Stimulated activated CD8-positive, alpha-beta memory T cell treated with anti-CD3 and anti-CD28 coated beads, Interleukin-12 subunit alpha, Interleukin-12 subunit beta, amount 100 ng/mL, for 24 hours (primary cell): ENCODE measurements at regions not wholly inside any gene's neighbourhood (a gene's known extent, or its start where the extent isn't known, plus 50 kb on each side); places are given as distances from the start of the nearest gene placed in this dataset.

Source experiments
- DNase-seq: peaks from one replicate; pipeline ENCODE4 v3.0.0-alpha.2; 2020; ENCODE audit errors: extremely low read depth

DNA sequence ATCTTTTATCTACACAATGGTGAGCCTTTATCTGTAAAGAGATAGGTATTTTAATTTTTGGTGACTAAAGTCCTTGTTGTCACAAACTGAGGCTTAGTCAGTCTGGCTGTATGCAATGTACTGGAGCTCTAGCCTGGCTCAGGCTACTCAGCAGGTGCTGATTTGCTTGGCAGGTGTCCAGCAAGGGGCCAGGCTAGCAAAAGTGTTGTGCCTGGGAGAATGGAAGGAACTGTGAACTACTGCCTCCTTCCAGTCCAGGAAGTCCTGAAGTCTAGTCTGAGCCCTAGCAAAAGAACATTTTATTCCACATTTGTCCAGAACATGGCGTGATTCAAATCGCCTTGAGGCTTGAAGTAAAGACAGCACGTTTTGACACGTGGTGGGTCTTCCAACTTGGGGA is 260.5 kb downstream of the CCDC85A start:
- no peak for DNase-seq

DNA sequence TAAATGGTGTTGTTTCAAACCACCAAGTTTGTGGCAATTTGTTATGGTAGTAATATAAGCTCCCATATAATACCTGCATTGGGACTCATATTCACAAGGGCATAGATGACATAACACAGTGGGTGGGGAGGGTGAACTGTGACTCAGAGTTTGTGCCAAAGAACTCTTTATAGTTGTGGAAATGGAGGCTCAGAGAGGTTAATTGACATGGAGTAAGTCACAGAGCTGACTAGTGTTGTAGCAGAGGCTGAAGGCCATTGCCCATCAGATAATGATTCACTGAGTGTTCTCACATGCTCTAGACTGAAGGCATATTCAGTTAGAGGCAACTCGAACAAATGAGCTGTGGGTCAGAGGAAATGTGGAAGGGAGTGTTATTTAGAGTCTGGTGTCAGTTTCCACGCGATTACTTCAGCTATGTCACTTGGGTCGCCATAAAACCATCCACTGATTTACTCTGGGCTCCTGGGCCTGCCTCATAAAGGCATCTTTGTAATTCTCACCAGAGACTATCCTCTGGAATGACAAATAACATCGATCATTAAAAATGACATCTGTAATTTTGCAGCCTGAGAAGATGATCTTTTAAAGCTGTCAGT is 264.7 kb downstream of the CCDC85A start:
- DNase-seq = no peak

DNA sequence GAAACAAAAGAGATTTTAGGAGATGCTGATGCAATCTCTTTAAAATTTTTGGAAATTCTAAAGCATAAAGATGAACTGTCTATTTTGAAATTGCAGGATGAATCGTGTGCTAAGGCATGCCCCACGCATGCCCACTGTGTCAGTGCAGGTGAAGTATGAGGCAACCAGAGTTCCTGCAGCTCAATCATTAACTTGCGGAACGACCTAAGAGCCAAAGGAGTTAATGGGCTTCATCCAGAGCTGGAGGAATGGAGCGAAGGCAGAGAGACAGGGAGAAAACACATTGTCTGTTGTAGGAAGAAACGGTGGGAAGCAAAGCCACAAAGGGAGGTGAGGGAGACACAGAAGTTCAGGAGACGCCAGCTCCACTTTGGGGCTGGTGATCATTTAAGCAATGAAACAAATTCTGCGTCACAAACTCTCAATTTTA is 265.2 kb downstream of the CCDC85A start:
- DNase-seq = no peak

DNA sequence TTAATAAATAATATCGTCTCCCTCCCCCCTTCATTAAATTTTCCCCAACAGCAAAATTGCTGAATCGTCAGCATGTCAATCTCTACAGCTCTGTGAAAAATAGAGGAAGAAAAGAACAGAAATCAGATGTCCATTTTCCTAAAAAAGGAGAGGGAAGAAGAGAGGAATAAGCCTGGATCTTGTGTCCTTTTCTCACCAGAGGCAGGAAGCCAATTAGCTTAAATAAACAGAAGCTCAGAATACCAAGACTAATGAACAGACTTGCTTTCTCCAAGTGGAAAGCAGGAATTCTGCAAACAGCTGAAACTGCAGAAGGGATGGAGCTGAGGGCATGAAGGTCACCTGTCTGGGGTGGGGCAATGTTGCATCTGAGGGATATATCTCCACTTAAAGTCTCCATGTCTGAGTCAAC is 265.7 kb downstream of the CCDC85A start:
- DNase-seq = no peak

DNA sequence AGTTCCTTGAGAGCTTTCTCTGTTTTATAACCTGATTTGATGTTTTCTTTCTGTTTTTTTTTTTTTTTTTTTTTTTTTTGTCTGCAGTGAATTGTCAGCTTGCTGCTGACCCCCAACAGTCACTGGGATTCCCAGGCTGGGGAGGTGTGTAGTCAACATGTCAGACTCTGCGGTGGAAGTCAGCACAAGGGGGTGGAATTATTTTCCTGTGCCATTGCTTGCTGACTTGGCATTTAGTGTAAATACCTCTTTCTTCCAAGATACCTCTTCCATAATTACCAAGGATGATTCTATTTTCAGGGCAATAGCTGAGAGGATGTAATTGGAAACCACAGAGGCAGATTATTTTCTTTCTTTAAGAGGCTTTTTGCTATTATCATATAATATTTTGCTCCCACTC is 266.3 kb downstream of the CCDC85A start:
- no peak for DNase-seq

DNA sequence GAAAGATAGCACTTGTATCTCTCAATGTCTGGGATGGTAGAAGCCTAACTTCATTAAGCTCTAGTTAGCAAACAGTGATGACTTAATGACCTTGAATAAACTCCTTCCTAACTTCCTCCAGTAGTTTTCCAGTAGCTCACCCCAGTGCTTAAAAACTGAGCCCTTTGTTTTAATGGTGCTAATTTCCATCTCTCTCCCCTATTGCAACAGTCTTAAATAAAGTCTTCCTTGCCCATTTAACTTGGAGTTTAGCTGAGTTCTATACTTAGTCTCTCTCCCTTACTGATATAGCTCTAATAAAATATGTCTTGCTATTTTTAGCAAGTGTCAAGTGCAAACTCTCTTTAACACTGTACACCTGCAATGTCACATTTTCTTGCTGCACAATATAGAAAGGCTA is 267.0 kb downstream of the CCDC85A start:
- DNase-seq = no peak

DNA sequence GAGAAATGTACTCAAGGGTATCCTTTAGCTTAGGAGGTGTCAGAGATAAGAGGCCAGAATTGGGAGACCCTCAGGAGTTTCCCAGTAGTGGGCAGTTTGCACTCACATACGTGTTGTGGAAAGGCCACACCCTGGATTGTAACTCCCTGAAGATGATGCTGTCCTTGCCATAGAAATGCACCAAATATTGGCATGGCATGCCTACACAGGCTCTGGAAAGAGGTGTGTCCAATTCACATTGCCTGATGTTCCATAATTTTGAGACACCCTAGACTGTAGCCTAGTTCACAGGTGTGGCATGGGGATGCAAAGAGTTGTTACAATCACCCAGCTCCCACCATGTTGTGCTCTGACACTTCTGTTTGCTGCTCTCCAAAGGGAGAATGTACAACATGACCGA is 271.9 kb downstream of the CCDC85A start:
- no peak for DNase-seq

DNA sequence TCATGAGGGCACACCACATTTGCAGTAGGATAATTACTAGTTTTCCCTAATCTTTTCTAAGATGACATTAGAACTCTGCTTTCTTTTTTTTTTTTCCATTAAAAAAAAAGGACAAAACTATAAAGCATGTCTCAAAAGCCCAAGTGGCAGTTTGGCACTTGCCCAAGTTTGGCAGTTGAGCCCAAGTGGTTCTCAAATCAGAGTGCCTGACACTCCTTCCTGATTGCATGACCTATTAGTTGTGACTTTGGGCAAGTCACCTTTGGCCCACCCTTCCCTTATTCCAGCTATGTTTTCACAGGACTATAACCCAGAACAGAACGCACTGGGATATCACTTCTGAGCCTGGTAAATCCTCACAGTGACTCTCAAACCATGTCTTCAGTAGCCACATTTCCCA is 273.0 kb downstream of the CCDC85A start:
- DNase-seq = no peak

DNA sequence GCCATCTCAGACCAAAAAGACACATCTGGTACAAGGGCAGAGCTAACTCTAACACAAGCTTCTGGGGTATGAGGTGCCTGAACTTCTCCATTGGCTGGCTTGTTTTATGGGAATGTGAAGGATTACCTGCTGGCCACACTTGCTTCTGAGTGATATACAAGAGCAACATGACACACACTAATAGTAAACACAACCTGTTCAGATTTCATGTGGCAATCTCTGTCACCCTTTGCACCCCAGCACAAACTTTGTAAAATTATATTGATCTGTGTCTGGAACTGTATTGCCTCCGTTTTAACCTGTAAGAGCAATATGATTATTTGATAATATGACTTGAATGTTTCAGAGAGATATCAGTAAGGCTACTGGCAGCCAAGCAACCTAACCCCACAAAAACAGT is 276.7 kb downstream of the CCDC85A start:
- DNase-seq = no peak

DNA sequence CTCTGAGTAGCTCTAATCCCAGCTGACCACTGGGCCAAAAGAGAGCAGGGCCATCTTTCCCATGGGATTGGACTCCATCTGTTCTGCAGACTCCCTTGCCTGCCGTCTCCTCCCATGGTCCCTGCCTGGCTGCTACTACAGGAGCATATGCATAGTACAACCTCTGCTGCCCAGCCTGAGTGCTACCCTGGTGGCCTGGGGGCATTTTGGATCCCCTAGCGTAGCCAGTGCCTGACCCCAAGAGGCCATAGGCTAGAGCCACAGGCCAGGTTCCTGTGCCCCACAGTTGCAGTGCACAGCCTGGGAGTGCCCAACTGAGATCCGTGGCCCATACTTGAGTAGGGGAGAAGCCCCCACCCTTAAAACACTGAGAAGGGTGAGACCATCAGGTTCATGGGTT is 280.3 kb downstream of the CCDC85A start:
- DNase-seq = no peak

DNA sequence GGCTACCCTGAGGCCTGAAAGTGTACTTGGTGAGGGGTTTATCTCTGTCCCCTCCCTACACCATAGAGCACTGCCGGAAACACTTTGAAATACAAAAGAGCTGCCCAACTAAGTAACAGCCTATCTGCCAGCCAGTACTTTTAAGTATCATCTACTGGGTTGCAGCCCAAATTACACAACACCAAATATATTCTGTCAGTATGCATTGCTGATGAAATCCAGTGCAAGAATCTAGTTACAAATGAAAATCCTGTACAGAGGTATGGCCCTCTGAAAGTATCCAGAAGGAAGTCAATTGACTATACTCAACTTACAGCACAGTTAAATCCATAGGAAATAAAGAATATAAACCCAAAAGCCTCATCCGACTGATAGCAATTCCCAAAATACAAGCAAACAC is 280.8 kb downstream of the CCDC85A start:
- no peak for DNase-seq

DNA sequence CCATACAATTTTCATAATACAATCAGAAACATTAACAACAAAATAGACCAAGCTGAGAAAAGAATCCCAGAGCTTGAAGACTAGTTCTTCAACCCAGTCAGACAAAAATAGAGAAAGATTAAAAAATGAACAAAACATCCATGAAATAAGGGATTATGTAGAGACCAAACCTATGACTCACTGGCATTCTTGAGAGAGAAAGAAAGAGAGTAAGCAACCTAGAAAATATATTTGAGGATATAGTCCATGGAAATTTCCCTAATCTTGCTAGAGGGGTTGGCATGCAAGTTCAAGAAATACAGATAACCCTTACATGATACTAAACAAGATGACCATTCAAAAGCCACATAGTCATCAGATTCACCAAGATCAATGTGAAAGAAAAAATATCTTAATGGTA is 281.7 kb downstream of the CCDC85A start:
- no peak for DNase-seq

DNA sequence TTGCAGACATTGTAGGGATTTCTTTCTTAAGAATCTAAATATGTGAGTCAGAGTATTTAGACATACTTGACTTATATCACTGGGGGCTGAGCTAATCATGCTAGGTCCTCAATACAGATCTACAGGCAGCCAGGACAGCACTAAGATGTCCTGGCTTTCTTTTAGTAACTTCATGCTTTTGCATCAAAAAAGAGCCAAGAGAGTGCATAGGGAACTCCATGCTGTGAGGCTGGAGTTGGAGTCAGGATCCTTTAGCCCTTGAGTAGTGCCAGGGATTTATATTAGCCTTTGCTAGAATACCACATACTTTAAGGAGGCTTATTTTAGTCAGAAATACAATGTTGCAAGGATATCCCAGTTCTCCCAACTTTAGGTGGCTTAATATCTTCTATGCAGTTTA is 289.7 kb downstream of the CCDC85A start:
- no peak for DNase-seq

DNA sequence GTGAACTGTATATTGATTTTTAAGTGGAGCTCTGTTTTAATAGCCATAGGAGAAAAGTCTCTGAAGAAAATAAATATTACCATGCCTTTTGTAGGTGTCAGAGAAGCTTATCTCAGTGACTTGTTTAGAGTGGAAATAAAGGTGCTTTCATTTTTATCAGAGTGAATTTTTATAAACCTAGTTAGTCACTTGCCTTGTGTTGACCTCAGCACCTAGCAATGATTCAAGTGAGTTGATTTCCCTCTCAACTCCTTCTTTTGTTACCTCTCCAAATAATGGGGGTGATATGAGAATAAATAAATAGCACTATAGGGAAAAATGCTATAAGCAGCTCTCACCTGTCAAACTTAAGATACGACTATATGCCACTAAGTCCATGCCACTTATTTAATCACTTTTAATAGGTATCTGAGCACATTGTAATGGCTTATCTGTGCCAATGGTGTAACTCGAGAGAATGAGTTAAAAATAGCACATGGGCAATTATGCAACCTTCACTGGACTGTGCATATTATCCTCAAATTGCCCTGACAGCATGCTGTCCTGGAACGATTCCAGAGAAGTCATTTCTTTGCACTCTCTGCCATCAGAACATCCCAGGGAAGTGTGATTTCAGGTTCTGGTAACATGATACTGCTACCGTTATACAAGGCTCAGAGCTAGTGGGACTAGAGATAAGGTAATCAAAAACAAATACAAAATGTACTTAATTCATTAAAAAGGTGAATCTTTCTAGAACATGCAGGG is 290.8 kb downstream of the CCDC85A start:
- no peak for DNase-seq

DNA sequence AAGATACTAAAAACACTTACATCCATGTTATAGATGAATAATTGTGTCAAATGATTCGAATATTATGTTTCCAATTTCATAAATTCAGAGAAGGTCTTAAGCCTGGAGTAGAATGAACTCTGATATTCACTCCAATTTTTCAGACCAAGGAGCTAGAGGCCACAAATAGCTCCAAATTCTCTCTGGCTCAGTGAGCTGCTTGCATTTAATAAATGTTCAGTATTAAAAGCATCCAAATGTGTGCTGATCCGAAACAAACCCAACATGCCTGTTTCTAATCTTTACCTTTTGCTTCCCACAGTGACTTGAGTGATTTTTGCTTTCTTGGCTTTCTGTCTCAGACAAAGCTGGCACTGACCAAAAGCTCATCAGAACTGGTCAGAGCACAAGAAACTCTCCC is 291.4 kb downstream of the CCDC85A start:
- no peak for DNase-seq

DNA sequence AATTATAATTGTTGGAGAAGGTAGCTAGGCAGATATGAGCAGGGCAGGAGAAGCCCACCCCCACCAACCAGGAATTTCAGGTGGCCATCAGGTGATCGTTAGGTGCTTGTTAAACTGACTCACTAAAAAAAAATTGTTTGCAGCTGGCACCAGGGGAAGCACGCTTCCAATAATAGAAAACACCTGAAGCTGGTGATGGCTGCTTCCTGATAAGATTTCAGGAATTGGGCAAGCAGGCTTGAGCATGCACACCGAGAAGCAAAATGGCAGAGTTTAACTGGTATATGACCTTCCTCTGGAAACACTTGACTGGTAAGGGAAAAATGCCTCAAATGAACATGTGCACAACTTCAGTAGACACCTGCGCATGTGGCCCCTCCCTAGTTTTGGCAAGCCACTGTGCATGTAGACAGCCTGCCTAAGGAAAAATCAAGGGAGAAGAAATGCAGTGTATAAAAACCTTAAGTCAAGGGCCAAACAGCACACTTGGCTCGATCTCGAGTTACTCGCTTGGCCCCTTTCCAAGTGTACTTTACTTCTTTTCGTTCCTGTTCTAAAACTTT is 292.8 kb downstream of the CCDC85A start:
- no peak for DNase-seq

DNA sequence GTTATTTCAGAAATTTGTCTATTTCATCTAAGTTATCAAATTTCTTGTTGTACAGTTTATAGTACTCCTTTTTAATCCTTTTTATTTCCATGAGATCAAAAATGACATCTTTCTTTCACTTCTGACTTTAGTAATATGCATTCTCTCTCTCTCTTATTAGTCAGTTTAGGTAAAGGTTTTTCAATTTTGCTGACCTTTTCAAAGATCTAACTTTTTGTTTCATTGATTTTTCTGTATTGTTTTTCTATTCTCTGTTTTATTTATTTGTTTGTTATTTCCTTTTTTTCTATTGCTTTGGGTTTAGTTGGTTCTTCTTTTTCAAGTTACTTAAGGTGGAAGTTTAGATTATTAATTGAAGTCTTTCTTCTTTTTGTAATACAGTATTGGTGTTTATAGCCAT is 294.2 kb downstream of the CCDC85A start:
- DNase-seq = no peak

DNA sequence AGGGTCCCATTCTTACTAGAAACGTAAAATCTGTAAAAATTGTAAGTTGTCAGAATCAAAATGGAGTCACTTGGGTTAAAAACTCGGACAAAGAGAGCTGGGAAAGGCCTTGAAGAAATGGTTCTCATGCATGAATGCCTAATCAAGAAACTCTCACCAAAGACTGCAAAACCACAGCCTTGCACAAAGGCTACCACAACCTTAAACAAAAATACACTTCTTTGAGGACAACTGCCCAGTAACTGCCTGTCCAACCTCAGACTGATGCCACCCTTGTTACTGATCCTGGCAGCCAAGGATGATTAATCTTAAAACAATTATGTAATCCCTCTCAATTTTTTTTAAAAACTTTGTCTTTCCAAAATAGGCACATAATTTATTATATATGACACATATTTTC is 299.3 kb downstream of the CCDC85A start:
- no peak for DNase-seq

DNA sequence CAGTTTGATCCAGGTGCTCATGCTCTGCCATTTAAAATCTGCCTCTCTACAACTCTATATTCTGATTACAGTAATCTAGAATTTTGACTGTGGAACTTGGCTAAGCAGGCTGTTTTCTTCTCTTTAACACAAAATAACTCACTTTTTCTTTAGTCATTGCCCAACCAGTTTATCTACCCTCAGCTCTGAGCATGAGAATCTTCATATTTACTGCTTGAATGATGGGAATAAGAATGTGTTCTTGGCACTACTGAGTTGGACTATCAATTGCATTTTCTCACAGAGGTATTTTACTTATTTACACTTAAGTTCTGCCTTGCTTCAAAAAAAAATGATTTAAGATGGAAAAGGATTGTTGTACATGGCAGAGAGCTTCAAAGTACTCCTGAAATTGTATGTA is 301.1 kb downstream of the CCDC85A start:
- no peak for DNase-seq

DNA sequence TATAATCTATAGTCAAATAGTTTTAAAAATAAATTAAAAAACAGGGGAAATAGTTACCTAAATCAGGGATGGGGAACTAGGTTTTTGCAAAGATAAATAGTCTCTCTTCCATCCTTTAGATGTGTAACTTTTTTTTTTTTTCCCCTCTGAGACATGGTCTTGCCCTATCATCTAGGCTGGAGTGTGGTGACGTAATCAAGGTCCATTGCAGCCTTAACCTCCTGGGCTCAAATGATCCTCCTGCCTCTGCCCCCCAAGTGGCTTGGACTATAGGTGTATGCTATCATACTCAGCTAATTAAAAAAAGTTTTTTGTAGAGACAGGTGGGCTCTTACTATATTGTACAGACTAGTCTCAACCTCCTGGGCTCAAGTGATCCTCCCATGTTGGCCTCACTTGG is 316.5 kb downstream of the CCDC85A start:
- DNase-seq = no peak

DNA sequence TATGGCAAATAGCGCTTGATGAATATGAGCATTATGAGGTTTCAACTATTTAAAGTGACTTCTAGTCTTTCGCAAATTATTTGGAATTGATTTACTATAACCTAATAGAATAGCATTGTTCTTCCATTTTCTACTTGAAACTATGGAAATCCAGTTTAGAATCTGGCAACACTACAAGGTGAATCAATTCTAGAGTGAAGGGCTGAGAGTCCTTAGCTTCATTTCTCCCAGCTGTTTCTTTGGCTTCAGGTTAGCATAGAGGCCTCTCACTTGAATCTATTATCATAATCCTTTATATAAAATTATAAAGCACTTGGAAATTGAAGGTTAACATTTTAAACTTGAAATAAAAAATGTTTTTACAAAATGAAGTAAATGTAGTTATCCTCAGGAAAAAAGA is 318.8 kb downstream of the CCDC85A start:
- DNase-seq = no peak

DNA sequence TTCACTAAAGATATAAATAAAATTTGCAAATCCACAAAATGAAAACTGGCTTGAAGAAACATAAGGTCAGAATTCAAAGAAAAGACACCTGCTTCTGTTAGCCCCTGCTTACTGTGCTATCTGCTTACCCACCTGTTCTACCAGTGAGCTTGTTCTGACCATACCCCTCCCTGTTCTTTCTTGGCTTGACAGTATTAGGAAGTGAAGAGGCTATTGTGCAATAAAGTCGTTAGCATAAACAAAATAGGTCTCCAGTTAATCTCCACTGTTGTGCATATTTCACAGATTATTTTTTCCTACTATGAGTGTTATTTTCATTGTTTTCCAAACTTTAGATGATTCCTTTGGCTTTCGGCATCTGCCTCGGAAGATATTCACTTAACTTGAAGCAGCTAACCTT is 322.1 kb downstream of the CCDC85A start:
- DNase-seq = no peak

DNA sequence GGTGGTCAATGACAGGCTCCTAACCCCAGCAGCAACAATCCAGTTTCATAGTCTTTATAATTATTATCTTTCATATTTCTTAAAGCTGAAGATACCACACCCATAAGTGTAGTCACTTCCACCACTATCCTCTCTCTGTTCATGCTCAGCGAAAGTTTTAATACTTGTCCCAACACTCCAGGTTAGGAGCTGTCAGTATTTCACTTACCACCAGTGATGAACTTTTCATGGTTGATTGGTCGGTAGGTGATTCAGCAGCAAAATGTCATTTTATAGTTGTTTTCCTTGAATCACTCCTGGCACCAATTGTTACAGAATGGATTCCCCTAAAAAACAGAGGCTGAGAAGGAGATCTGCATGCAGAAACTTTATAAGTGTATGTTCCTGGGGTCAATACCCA is 324.9 kb downstream of the CCDC85A start:
- no peak for DNase-seq

DNA sequence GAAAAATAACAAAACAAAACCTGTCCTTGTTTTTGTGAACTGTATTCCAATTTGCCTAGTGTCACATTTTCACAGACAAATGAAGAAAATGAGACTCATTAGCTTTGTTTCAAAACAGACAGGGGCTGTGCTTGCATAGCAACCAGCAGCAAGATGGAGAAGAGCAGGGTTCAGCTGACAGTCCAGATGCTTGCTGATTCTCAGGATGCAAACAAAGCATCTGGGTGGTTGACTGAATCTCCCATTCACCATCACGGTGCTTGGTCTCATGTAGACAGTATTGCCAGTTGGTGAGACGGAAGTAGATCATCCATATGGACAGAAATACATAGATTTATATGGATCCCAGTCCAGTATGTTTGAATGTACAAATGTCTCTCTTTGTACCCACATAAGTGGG is 326.8 kb downstream of the CCDC85A start:
- no peak for DNase-seq
